HG03280 (cell line): ENCODE measurements at regions not wholly inside any gene's neighbourhood (a gene's known extent, or its start where the extent isn't known, plus 50 kb on each side); places are given as distances from the start of the nearest gene placed in this dataset.

Source experiments
- ATAC-seq: cut with Tn5 transposase; IDR thresholded peaks from one replicate; pipeline ENCODE4 v1.9.1; 2021; ENCODE audit warnings: mild to moderate bottlenecking, moderate library complexity; ENCODE audit not compliant: unreplicated experiment

DNA sequence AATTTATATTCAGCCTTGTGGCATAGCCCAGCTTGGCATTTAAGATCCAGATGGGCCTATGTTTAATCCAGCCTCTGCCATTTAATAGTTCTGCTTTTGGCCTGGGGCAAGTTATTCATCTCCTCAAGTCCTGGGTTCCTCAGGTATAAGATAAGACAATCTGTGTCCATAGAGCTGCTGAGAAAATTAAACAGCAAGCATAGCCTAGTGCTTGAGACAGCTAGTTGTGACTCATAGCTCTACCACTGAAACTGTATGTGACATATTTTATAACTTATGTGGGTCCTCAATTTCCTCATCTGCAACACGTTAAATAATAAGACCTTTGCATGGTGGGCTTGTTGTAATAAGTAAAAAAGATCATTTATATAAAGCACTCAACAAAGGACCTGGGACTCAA lies 53.3 kb upstream of the ATP10B start:
- no peak for ATAC-seq

DNA sequence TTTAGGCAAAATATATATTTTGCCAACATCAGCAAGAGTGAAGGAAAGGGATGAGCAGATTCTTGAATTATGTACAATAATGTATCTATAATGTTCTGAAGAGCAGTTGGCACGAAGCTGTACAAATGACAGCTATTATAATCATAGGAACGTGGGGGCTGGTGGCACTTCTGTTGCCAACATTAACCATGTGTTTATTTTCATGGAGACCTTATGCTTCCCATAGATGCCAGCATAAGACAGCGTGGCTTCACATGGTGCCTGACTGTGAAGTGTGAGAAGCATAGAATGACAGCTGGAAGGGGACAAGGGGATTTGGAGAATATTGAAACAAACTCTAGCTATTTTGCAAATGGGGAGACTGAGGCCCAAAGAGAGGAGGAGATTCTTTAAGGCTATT lies 52.6 kb upstream of the ATP10B start:
- ATAC-seq, result no peak

DNA sequence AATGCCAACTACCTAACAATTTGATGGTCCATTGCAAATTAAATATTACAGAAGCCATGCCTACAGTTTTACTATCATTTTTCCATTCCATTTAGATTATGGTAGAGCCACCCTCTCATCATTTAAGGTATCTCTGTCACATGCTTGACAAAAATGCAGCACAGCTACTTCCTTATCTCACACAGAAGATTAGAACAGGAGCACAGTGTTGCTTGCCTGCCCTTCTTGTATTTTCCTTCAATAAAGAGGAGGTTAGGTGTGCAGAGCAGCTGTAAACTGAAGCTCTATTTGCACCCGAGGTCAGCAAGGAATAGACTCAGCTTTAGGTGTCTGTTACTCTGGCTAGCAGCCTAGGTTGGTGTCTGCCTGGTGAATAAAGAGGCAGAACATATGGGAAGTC lies 51.5 kb upstream of the ATP10B start:
- no peak for ATAC-seq

DNA sequence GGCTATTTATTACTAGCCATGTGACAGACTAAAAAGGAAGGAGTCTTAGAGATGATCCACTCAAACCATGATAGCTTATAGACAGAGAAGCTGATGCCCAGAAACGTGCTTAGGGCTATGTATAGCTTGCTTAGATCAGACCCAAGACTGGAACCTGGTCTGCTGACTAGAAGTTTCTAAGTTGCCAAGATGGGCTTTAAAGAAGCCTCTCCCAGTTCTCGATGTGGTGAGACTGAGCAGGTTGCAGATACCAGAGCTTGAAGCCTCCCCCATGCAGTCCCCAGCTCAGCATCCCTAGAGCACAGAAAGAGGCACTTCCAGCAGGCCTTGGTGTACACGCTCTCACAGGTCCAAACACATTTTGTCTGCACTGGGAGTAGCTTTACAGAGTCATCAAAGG lies 51.1 kb upstream of the ATP10B start:
- no peak for ATAC-seq
